Smooth muscle cell (in vitro differentiated cells): ENCODE measurements at regions not wholly inside any gene's neighbourhood (a gene's known extent, or its start where the extent isn't known, plus 50 kb on each side); places are given as distances from the start of the nearest gene placed in this dataset.

Experiments
- DNase-seq: peaks from one replicate; lab custom pipeline; 2025; ENCODE audit not compliant: unreplicated experiment; lab: John Stamatoyannopoulos, UW
- H2AFZ ChIP-seq: fragments of 200-600 bp; sonication (generic); 2 replicates; pipeline ENCODE4 v1.6.0; 2016; ENCODE audit warnings: antibody characterized with exemption, low read depth, mild to moderate bottlenecking
- H3F3A ChIP-seq: fragments of 200-600 bp; sonication (generic); 2 replicates; pipeline ENCODE4 v1.6.0; 2017; ENCODE audit warnings: antibody characterized with exemption, low read depth
- H3K27ac ChIP-seq: fragments of 200-600 bp; sonication (generic); 2 replicates; pipeline ENCODE4 v1.5.1; 2016; ENCODE audit warnings: low read depth, mild to moderate bottlenecking
- H3K27me3 ChIP-seq: fragments of 200-600 bp; sonication (generic); 2 replicates; pipeline ENCODE4 v1.6.1; 2016; ENCODE audit warnings: low read depth, mild to moderate bottlenecking
- H3K36me3 ChIP-seq: fragments of 200-600 bp; sonication (generic); 2 replicates; pipeline ENCODE4 v1.5.1; 2016; ENCODE audit warnings: low read depth
- H3K4me1 ChIP-seq: fragments of 200-600 bp; sonication (generic); 2 replicates; pipeline ENCODE4 v1.5.1; 2016; ENCODE audit warnings: low read depth
- H3K4me2 ChIP-seq: fragments of 200-600 bp; sonication (generic); 2 replicates; pipeline ENCODE4 v1.6.0; 2016; ENCODE audit warnings: mild to moderate bottlenecking
- H3K4me3 ChIP-seq: fragments of 200-600 bp; sonication (generic); 2 replicates; pipeline ENCODE4 v1.5.1; 2016; ENCODE audit warnings: mild to moderate bottlenecking
- H3K79me2 ChIP-seq: fragments of 200-600 bp; sonication (generic); 2 replicates; pipeline ENCODE4 v1.6.0; 2016; ENCODE audit warnings: low read depth, mild to moderate bottlenecking
- H3K9ac ChIP-seq: fragments of 200-600 bp; sonication (generic); 2 replicates; pipeline ENCODE4 v1.6.0; 2016; ENCODE audit warnings: low read depth
- H3K9me3 ChIP-seq: fragments of 200-600 bp; sonication (generic); replicated peaks from 2 replicates; pipeline ENCODE4 v1.5.1; 2016; ENCODE audit warnings: low read depth
- H4K20me1 ChIP-seq: fragments of 200-600 bp; sonication (generic); 2 replicates; pipeline ENCODE4 v1.6.0; 2016; ENCODE audit warnings: low read depth
- WGBS: methylation state at CpG from one replicate; pipeline ENCODE4 v1.1.7; 2016; ENCODE audit warnings: low lambda C conversion rate; 5-methylcytosine and 5-hydroxymethylcytosine counted together
- TF ChIP-seq, protein P1 (sequence below): fragments of 200-600 bp; sonication (generic); IDR thresholded peaks from 2 replicates; pipeline ENCODE4 v1.5.1; 2017; ENCODE audit warnings: borderline replicate concordance, mild to moderate bottlenecking, antibody characterized with exemption; ENCODE audit not compliant: insufficient read depth, poor library complexity, severe bottlenecking

DNA sequence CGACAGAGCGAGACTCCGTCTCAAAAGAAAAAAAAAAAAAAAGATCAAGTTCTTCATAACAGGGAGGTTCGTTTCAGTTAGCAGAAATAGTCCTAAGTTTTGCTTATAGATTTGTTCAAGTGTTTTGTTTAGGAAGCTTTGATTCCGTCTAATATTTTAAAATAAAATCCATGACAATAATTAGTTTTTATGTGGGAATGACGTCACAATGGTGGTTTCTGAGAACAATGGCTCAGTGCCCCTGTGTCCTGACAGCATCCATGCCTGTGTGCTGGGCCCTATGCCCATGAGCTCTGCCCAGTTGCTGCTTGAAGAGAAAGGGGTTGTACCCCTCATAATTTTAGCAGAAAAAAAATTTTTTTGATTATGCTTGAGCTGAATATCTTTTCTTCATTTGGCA lies 134.0 kb downstream of the SST start:
- no peaks in the 10 kb centered on the region for H3K79me2 ChIP-seq
- TF ChIP-seq, protein P1, sequence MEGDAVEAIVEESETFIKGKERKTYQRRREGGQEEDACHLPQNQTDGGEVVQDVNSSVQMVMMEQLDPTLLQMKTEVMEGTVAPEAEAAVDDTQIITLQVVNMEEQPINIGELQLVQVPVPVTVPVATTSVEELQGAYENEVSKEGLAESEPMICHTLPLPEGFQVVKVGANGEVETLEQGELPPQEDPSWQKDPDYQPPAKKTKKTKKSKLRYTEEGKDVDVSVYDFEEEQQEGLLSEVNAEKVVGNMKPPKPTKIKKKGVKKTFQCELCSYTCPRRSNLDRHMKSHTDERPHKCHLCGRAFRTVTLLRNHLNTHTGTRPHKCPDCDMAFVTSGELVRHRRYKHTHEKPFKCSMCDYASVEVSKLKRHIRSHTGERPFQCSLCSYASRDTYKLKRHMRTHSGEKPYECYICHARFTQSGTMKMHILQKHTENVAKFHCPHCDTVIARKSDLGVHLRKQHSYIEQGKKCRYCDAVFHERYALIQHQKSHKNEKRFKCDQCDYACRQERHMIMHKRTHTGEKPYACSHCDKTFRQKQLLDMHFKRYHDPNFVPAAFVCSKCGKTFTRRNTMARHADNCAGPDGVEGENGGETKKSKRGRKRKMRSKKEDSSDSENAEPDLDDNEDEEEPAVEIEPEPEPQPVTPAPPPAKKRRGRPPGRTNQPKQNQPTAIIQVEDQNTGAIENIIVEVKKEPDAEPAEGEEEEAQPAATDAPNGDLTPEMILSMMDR: no peak
- no peak overlapping the region for H3K9ac ChIP-seq
- H4K20me1 ChIP-seq: no peaks in the 10 kb centered on the region
- no peak overlapping the region for H2AFZ ChIP-seq
- no peaks in the 10 kb centered on the region for H3K9me3 ChIP-seq
- DNase-seq: no peak
- no peak overlapping the region for H3K4me3 ChIP-seq
- no peaks in the 10 kb centered on the region for H3F3A ChIP-seq
- no peaks in the 10 kb centered on the region for H3K4me1 ChIP-seq
- no peak overlapping the region for H3K4me2 ChIP-seq
- 95% methylated on average over 6 of the region's 6 CpGs for WGBS
- H3K36me3 ChIP-seq: no peaks in the 10 kb centered on the region
- no peak overlapping the region for H3K27ac ChIP-seq
- H3K27me3 ChIP-seq: no peaks in the 10 kb centered on the region

DNA sequence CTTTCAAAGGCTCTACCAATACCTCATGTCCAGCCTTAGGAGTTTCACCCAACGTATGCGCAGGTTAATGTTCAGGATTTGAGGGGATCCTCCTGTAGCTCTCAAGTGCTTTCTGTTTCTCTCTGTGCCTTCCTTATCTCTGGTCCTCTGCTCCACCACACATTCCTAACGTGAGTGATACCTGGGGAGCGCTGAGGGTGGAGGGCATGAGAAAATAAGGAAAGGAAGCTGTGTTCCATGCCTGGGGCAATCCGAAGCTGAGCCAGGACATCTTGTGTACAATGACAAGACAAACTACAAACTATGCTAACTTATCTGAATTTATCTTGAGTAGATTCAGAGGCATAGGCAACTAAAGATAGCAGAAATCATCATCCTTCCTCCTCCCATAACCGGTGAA lies 136.4 kb downstream of the SST start:
- no peak overlapping the region for H3K27ac ChIP-seq
- no peak overlapping the region for H2AFZ ChIP-seq
- no peak overlapping the region for H3K9ac ChIP-seq
- 62% methylated on average over 6 of the region's 6 CpGs for WGBS
- H3K4me2 ChIP-seq: no peak overlapping the region
- no peaks in the 10 kb centered on the region for H3F3A ChIP-seq
- H3K4me1 ChIP-seq: no peaks in the 10 kb centered on the region
- no peaks in the 10 kb centered on the region for H3K79me2 ChIP-seq
- no peak overlapping the region for H3K4me3 ChIP-seq
- no peak for DNase-seq
- no peaks in the 10 kb centered on the region for H4K20me1 ChIP-seq
- TF ChIP-seq, protein P1: no peak
- H3K27me3 ChIP-seq: no peaks in the 10 kb centered on the region
- H3K36me3 ChIP-seq: no peaks in the 10 kb centered on the region
- H3K9me3 ChIP-seq: no peaks in the 10 kb centered on the region

DNA sequence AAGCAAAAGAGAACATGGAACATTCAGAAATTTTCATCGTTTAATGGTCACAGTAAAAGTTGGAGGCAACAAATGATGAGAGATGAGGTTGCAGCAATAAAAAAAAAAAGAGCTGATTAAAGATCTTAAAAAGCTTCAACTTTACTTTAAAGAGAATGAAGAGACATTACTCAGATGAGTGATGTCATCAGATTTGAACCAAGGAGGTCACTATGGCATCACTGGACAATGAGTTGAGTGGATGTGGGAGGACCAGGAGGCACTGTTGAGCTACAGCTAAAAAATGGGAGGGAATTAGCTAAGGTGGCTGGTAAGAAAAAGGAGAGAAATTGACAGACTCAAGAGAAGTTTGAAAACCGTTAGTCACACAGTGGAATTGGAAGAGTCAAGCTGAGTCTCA lies 138.4 kb downstream of the SST start:
- TF ChIP-seq, protein P1: no peak
- WGBS: 94% methylated on average over 2 of the region's 2 CpGs

DNA sequence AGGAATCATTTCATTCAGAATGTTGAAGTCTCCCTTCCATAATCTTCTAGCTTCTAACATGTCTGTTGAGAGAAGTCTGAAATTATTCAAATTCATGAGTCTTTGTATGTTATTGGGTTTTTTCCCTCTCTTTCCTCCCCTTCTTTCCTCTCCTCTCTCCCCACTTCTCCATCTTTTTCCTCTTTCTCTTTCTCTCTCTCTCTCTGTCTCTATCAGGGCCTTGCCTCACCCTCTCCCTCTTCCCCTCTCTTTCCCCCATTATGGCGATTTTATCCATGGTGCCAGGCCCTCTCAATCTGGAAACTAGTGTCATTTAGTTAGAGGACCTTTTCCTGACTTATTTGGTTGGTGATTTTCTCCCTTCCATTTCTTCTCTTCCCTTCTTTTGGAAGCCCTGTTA lies 147.3 kb downstream of the SST start:
- H3K9me3 ChIP-seq: no peaks in the 10 kb centered on the region
- H3K27me3 ChIP-seq: no peaks in the 10 kb centered on the region
- H3K4me1 ChIP-seq: peaks cover 21% of the 10 kb centered on the region
- TF ChIP-seq, protein P1: no peak
- no peaks in the 10 kb centered on the region for H3K79me2 ChIP-seq
- H3K9ac ChIP-seq: no peak overlapping the region
- H3F3A ChIP-seq: peaks cover 9% of the 10 kb centered on the region
- 94% methylated on average over 1 of the region's 1 CpG for WGBS
- DNase-seq: no peak
- no peak overlapping the region for H3K27ac ChIP-seq
- H2AFZ ChIP-seq: no peak overlapping the region
- H3K4me3 ChIP-seq: no peak overlapping the region
- no peaks in the 10 kb centered on the region for H3K36me3 ChIP-seq
- no peaks in the 10 kb centered on the region for H4K20me1 ChIP-seq
- H3K4me2 ChIP-seq: peak overlapping the region; percentile 60

More for the DNA sequence above, 138.4 kb downstream of the SST start:
- no peaks in the 10 kb centered on the region for H3K79me2 ChIP-seq
- no peaks in the 10 kb centered on the region for H3K36me3 ChIP-seq
- DNase-seq: no peak
- no peaks in the 10 kb centered on the region for H3K27me3 ChIP-seq
- H3K4me3 ChIP-seq: no peak overlapping the region
- H2AFZ ChIP-seq: no peak overlapping the region
- H3K9ac ChIP-seq: no peak overlapping the region
- H3K27ac ChIP-seq: no peak overlapping the region
- no peaks in the 10 kb centered on the region for H3K9me3 ChIP-seq
- no peaks in the 10 kb centered on the region for H3F3A ChIP-seq
- H3K4me2 ChIP-seq: no peak overlapping the region
- no peaks in the 10 kb centered on the region for H3K4me1 ChIP-seq
- H4K20me1 ChIP-seq: no peaks in the 10 kb centered on the region
